ENCODE measurements at regions not wholly inside any gene's neighbourhood (a gene's known extent, or its start where the extent isn't known, plus 50 kb on each side); places are given as distances from the start of the nearest gene placed in this dataset.

DNA sequence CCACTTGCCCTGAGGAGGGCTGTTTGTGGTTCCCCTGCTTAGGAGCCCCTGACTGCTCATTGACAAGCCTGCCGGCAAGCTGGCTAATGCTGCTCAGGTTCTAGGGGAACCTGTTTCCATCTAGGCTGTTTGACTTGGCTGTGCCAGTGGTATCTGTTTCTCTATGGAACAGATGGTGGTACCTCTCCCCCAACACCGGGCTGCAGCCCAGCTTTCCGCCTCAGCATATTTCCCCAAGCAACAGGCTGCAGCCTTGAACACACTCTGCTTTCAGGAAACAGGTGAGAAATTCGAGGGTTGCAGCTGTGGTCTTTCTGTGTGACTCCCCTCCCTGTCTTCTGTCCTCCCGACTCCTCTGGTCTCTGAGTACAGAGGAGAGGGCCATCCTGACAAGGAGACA, 132.3 kb downstream of the TMEM132E start:
- no peak overlapping the region for H3K4me3 ChIP-seq
- ATAC-seq: no peak
- no peaks in the 10 kb centered on the region for H3K9me3 ChIP-seq
- intact Hi-C loops (cut with DNase I): no loop called here
- TF ChIP-seq, protein P1, sequence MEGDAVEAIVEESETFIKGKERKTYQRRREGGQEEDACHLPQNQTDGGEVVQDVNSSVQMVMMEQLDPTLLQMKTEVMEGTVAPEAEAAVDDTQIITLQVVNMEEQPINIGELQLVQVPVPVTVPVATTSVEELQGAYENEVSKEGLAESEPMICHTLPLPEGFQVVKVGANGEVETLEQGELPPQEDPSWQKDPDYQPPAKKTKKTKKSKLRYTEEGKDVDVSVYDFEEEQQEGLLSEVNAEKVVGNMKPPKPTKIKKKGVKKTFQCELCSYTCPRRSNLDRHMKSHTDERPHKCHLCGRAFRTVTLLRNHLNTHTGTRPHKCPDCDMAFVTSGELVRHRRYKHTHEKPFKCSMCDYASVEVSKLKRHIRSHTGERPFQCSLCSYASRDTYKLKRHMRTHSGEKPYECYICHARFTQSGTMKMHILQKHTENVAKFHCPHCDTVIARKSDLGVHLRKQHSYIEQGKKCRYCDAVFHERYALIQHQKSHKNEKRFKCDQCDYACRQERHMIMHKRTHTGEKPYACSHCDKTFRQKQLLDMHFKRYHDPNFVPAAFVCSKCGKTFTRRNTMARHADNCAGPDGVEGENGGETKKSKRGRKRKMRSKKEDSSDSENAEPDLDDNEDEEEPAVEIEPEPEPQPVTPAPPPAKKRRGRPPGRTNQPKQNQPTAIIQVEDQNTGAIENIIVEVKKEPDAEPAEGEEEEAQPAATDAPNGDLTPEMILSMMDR (IDR thresholded peaks at IDR 0.05): no peak
- TF ChIP-seq POLR2A (IDR thresholded peaks at IDR 0.05): no peak
- no peak overlapping the region for H3K27ac ChIP-seq
- H3K4me1 ChIP-seq: no peaks in the 10 kb centered on the region
- no peaks in the 10 kb centered on the region for H3K36me3 ChIP-seq
- no peak for DNase-seq
- 36% methylated on average over 4 of the region's 5 CpGs for WGBS (ENCODE audit: insufficient coverage, low coverage, low lambda C conversion rate, missing lambda C conversion rate)
- H3K27me3 ChIP-seq: no peaks in the 10 kb centered on the region

DNA sequence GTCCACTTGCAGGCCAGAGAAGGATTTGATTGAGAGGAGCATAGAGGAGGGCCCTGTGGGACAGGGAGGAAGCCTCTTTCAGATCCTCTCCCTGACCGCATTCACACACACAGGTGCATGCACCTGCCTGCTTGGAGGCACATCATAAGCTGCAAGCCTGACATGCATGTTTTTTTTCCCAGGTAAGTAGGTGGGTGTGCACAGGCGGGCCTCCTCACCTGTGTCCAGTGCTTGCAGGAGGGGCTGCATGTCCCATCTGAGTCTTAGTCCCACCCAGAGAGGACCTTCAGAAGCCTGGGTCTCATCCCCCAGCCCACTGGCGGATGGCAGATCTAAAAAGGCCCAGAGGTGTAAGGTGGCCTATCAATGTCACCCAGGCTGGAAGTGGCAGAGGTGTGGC, 130.8 kb downstream of the TMEM132E start:
- no peak for ATAC-seq
- DNase-seq: no peak
- H3K27ac ChIP-seq: no peak overlapping the region
- intact Hi-C loops (cut with DNase I): no loop called here
- no peaks in the 10 kb centered on the region for H3K4me1 ChIP-seq
- no peaks in the 10 kb centered on the region for H3K27me3 ChIP-seq
- H3K4me3 ChIP-seq: no peak overlapping the region
- TF ChIP-seq POLR2A (IDR thresholded peaks at IDR 0.05): no peak
- TF ChIP-seq, protein P1 (IDR thresholded peaks at IDR 0.05): no peak
- no peaks in the 10 kb centered on the region for H3K36me3 ChIP-seq
- H3K9me3 ChIP-seq: no peaks in the 10 kb centered on the region
- WGBS (ENCODE audit: insufficient coverage, low coverage, low lambda C conversion rate, missing lambda C conversion rate): 80% methylated on average over 1 of the region's 3 CpGs

DNA sequence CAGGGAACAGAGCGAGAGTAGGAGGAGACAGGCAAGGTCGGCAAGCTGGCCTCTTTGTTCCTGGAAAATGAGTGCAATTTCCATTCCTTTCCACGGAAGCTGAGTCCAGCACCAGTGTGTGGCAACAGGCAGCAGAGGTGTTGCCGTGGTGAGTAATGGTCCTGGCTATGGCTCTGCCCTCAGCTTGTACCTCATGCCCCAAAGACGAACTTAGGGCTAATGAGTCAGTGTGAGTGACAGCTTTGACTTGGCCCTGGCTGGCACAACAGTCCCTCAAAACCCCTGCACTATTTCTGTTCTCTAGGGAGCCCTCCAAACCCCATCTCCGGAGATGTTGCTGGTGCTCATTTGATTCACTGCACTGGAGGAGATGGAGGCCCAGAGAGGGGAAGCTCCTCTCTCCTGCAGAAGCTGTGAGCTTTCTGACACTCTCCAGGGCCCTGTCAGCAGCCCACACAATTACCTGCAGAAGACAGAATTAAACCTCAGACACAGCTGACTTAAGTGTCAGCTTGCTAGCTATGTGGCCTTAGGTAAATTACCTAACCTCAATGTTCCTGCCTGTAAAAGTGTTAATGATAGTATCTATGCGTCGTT, 129.9 kb downstream of the TMEM132E start:
- Histone ChIP-seq H3K27ac (no peak overlapping the region), H3K36me3 (no peaks in the 10 kb centered on the region), H3K4me1 (no peaks in the 10 kb centered on the region), H3K4me3 (no peak overlapping the region), H3K27me3 (no peaks in the 10 kb centered on the region), H3K9me3 (no peaks in the 10 kb centered on the region)
- ATAC-seq: no peak
- WGBS (ENCODE audit: insufficient coverage, low coverage, low lambda C conversion rate, missing lambda C conversion rate): 30% methylated on average over 7 of the region's 8 CpGs
- TF ChIP-seq, protein P1 (IDR thresholded peaks at IDR 0.05): no peak
- intact Hi-C loops (cut with DNase I): no loop called here
- DNase-seq: no peak

DNA sequence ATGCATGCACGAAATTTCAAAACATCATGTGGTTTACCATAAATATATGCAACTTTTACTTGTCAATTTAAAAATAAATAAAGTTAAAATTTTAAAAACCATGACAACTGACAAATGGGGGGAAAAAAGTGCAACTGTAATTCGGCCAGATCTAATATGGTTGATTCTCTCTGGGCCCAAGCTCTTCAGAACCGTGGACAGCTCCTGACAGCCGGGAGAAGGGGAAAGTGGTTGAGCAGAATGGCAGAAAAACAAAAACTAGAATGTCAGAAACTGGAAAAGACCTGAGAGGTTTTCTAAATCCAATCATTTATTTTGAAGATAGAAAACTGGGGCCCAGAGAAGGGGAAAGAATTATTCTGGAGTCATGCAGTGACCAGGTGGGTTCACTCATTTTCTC, 126.6 kb downstream of the TMEM132E start:
- H3K4me3 ChIP-seq: no peak overlapping the region
- H3K36me3 ChIP-seq: no peaks in the 10 kb centered on the region
- WGBS (ENCODE audit: insufficient coverage, low coverage, low lambda C conversion rate, missing lambda C conversion rate): 3% methylated on average over 4 of the region's 4 CpGs
- DNase-seq (no peak), ATAC-seq (no peak)
- no peaks in the 10 kb centered on the region for H3K9me3 ChIP-seq
- H3K27me3 ChIP-seq: no peaks in the 10 kb centered on the region
- H3K27ac ChIP-seq: no peak overlapping the region
- intact Hi-C loops (cut with DNase I): no loop called here
- no peaks in the 10 kb centered on the region for H3K4me1 ChIP-seq
- no peak for TF ChIP-seq POLR2A (IDR thresholded peaks at IDR 0.05)
- TF ChIP-seq, protein P1 (IDR thresholded peaks at IDR 0.05): no peak

DNA sequence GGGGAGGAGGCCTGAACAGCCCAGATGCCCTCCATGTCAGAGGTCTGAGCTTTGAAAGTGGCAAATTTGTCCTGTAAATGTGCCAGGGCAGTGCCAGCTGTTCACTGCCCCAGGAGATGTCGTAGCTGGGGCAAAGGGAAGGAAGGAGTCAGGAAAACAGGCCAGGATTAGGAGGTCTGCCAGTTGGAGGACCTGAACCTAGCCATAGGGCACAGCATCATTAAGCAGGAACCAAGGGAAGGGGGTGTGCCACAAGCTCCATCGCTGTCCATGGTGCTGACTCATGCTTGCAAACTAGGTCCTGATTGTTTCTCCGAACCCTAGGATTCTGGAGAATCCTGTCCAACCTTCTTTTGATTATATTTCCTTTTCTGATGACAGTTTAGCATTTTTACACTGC, 124.2 kb downstream of the TMEM132E start:
- ATAC-seq (peak in 1 of 4 donors; percentile 31), DNase-seq (peak in 1 of 3 donors; percentile 25)
- Histone ChIP-seq H3K4me3 (no peak overlapping the region), H3K27ac (no peak overlapping the region), H3K36me3 (no peaks in the 10 kb centered on the region), H3K9me3 (no peaks in the 10 kb centered on the region), H3K4me1 (no peaks in the 10 kb centered on the region), H3K27me3 (no peaks in the 10 kb centered on the region)
- intact Hi-C loops (cut with DNase I): no loop called here
- TF ChIP-seq, protein P1 (IDR thresholded peaks at IDR 0.05): no peak
- no peak for TF ChIP-seq POLR2A (IDR thresholded peaks at IDR 0.05)
- WGBS (ENCODE audit: insufficient coverage, low coverage, low lambda C conversion rate, missing lambda C conversion rate): 6% methylated on average over 2 of the region's 3 CpGs

Data from right lobe of liver (tissue), 6 donors.